Mucosa of descending colon (tissue), 3 donors: ENCODE measurements at regions not wholly inside any gene's neighbourhood (a gene's known extent, or its start where the extent isn't known, plus 50 kb on each side); places are given as distances from the start of the nearest gene placed in this dataset.
A peak's percentile ranks its signal among the peaks of the same experiment; 100 is the strongest.

Source experiments
- ATAC-seq: fragments of 200-7000 bp; cut with Tn5 transposase; one replicate; pipeline ENCODE4 v1.9.1; 2020; ENCODE audit warnings: mild to moderate bottlenecking, moderate library complexity
- DNase-seq, 3 donors: peaks; one replicate each; pipeline ENCODE4 v3.0.0-alpha.2; 2020
- H3K36me3 ChIP-seq: fragments of 200-600 bp; one replicate; pipeline ENCODE4 v1.8.0; 2021; ENCODE audit warnings: low read depth, mild to moderate bottlenecking
- H3K4me1 ChIP-seq: fragments of 200-600 bp; one replicate; pipeline ENCODE4 v1.8.0; 2021; ENCODE audit warnings: low read depth, mild to moderate bottlenecking
- H3K4me3 ChIP-seq: fragments of 200-600 bp; one replicate; pipeline ENCODE4 v1.8.0; 2021; ENCODE audit warnings: mild to moderate bottlenecking
- H3K9me3 ChIP-seq: fragments of 200-600 bp; one replicate; pipeline ENCODE4 v1.8.0; 2021; ENCODE audit warnings: mild to moderate bottlenecking
- intact Hi-C, 2 donors: fragments of 100-400 bp; cut with DNase I in 1 of 2; cut with micrococcal nuclease in 1 of 2; formaldehyde crosslinking; loops; one replicate each; pipeline versions ENCODE4 v1.11.0 to v1.11.1; 2022; cut with DNase I, micrococcal nuclease
- TF ChIP-seq, protein P1 (sequence below): fragments of 200-600 bp; IDR thresholded peaks from one replicate; pipeline ENCODE4 v1.8.0; 2022; ENCODE audit warnings: antibody characterized with exemption, mild to moderate bottlenecking
- donor health status: DM: no; HTN: no; CAD: no; lungs with moderate emphysema.
- donor health status: DM: no; HTN: no; CAD: no.
- donor health status: DM: no; HTN: yes; CAD: no.

GRCh38 chr9:108423433-108423832, 432.4 kb downstream of the ACTL7B start:
- TF ChIP-seq, protein P1, sequence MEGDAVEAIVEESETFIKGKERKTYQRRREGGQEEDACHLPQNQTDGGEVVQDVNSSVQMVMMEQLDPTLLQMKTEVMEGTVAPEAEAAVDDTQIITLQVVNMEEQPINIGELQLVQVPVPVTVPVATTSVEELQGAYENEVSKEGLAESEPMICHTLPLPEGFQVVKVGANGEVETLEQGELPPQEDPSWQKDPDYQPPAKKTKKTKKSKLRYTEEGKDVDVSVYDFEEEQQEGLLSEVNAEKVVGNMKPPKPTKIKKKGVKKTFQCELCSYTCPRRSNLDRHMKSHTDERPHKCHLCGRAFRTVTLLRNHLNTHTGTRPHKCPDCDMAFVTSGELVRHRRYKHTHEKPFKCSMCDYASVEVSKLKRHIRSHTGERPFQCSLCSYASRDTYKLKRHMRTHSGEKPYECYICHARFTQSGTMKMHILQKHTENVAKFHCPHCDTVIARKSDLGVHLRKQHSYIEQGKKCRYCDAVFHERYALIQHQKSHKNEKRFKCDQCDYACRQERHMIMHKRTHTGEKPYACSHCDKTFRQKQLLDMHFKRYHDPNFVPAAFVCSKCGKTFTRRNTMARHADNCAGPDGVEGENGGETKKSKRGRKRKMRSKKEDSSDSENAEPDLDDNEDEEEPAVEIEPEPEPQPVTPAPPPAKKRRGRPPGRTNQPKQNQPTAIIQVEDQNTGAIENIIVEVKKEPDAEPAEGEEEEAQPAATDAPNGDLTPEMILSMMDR = no peak
- DNase-seq (no peak), ATAC-seq (no peak)
- no peaks in the 10 kb centered on the region for H3K9me3 ChIP-seq
- H3K36me3 ChIP-seq = no peaks in the 10 kb centered on the region
- intact Hi-C loops = no loop called here
- no peak overlapping the region for H3K4me3 ChIP-seq
- no peaks in the 10 kb centered on the region for H3K4me1 ChIP-seq

DNA sequence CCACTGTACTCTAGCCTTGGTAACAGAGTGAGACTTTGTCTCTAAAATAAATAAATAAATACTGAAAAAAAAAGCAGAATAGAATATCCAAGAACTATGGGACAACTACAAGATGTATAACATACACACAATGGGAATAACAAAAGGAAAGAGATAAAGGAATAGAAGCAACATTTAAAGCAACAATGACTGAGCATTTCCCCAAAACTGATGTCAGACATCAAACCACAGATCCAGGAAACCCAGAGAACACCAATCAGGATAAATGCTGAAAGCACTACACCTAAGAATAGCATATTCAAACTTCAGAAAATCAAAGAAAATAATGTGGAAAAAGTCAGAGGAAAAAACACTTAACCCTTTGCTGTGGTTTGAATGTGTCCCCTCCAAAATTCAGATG, 436.4 kb downstream of the ACTL7B start:
- H3K36me3 ChIP-seq = no peaks in the 10 kb centered on the region
- ATAC-seq = no peak
- TF ChIP-seq, protein P1 = no peak
- intact Hi-C loops = no loop called here
- DNase-seq = no peak
- H3K4me1 ChIP-seq = no peaks in the 10 kb centered on the region
- H3K4me3 ChIP-seq = no peak overlapping the region
- no peaks in the 10 kb centered on the region for H3K9me3 ChIP-seq

GRCh38 chr9:108417726-108418125, 438.1 kb downstream of the ACTL7B start:
- H3K4me1 ChIP-seq = no peaks in the 10 kb centered on the region
- DNase-seq (no peak), ATAC-seq (no peak)
- H3K36me3 ChIP-seq = no peaks in the 10 kb centered on the region
- intact Hi-C loops = no loop called here
- no peak overlapping the region for H3K4me3 ChIP-seq
- no peaks in the 10 kb centered on the region for H3K9me3 ChIP-seq
- TF ChIP-seq, protein P1 = no peak

GRCh38 chr9:108417312-108417711, 438.5 kb downstream of the ACTL7B start:
- TF ChIP-seq, protein P1 = no peak
- no peak overlapping the region for H3K4me3 ChIP-seq
- H3K36me3 ChIP-seq = no peaks in the 10 kb centered on the region
- no peaks in the 10 kb centered on the region for H3K4me1 ChIP-seq
- no peak for ATAC-seq
- intact Hi-C loops = no loop called here
- H3K9me3 ChIP-seq = no peaks in the 10 kb centered on the region
- DNase-seq = no peak

DNA sequence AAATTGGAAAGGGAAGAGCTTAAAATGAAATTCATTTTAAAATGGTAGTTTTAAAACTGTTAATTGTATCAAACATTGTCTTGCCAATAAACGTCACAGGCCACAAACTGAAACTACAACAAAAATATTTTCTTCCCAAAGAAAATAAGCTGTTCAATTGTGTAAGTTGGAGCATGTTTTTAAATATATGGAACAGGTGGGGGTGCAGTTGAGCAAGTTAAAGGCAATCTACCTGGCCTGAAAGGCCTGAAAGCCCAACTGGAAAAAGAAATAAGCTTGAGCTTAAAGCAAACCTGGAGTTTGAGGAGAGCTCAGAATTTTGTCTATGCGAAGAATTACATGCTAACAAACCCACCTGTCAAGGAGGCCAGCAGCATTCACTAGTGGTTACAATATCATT, 439.5 kb downstream of the ACTL7B start:
- ATAC-seq (peak; percentile 58), DNase-seq (peak in 1 of 3 donors; percentile 42)
- TF ChIP-seq, protein P1 = no peak
- no peaks in the 10 kb centered on the region for H3K9me3 ChIP-seq
- intact Hi-C loops = no loop called here
- H3K4me1 ChIP-seq = no peaks in the 10 kb centered on the region
- H3K4me3 ChIP-seq = no peak overlapping the region
- no peaks in the 10 kb centered on the region for H3K36me3 ChIP-seq

- TF ChIP-seq, protein P1 = no peak
- Histone ChIP-seq H3K4me1 (no peaks in the 10 kb centered on the region), H3K9me3 (no peaks in the 10 kb centered on the region), H3K4me3 (no peak overlapping the region), H3K36me3 (no peaks in the 10 kb centered on the region)
- intact Hi-C loops = no loop called here
- ATAC-seq (no peak), DNase-seq (no peak)
Measured at GRCh38 chr9:108413809-108414208, 442.0 kb downstream of the ACTL7B start.
